Nephron (organoid): ENCODE measurements at regions not wholly inside any gene's neighbourhood (a gene's known extent, or its start where the extent isn't known, plus 50 kb on each side); places are given as distances from the start of the nearest gene placed in this dataset.
"Not testable (repeated sequence)": the region's sequence is repeated elsewhere in the genome, so short reads cannot be mapped to it uniquely, and the experiment has no call there.

ENCODE experiments used
- H3K27ac Mint-ChIP-seq, 3 experiments: 2 replicates each; pipeline ENCODE4 v1.8.0; 2020; ENCODE audit warnings: mixed read lengths in 3 of 3, mild to moderate bottlenecking in 2 of 3, moderate library complexity in 1 of 3
- H3K27me3 Mint-ChIP-seq: 2 replicates; pipeline ENCODE4 v1.8.0; 2021; ENCODE audit warnings: low read depth, mild to moderate bottlenecking, moderate library complexity, mixed read lengths
- H3K36me3 Mint-ChIP-seq: 2 replicates; pipeline ENCODE4 v1.8.0; 2020; ENCODE audit warnings: low read depth, mixed read lengths
- H3K4me1 Mint-ChIP-seq: 2 replicates; pipeline ENCODE4 v1.8.0; 2020; ENCODE audit warnings: mixed read lengths
- H3K4me3 Mint-ChIP-seq, 3 experiments: 2 replicates each; pipeline ENCODE4 v1.8.0; 2020; ENCODE audit warnings: mild to moderate bottlenecking in 3 of 3, mixed read lengths in 3 of 3, moderate library complexity in 2 of 3
- H3K9me3 Mint-ChIP-seq: 2 replicates; pipeline ENCODE4 v1.8.0; 2020; ENCODE audit warnings: mixed read lengths
- CTCF ChIP-seq, 3 experiments: fragments of 200-600 bp; sonication (generic); IDR thresholded peaks; one replicate each; pipeline ENCODE4 v1.5.0; 2021; ENCODE audit warnings: antibody characterized with exemption in 3 of 3; ENCODE audit not compliant: unreplicated experiment in 3 of 3

DNA sequence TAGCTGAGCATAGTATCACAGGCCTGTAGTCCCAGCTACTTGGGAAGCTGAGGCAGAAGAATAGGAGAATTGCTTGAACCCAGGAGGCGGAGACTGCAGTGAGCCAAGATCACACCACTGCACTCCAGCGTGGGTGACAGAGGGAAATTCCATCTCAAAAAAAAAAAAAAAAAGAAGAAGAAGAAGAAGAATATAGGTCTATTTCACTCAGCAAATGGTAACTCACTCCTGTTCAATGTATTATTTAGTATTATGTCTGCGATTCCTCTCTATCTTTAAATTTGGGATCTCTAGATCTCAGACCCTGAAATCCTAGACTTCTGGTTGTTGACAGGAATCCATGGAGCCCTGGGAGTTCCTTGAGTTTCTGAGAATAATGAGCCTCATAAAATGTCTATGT is 98.6 kb downstream of the HFE start:
- H3K4me3 Mint-ChIP-seq: peak overlapping the region in 2 of 3 experiments; percentile 22 to 32
- no peaks in the 10 kb centered on the region for H3K27me3 Mint-ChIP-seq
- H3K4me1 Mint-ChIP-seq: peaks cover 35% of the 10 kb centered on the region
- TF ChIP-seq CTCF (IDR thresholded peaks at IDR 0.05; ENCODE audit: unreplicated experiment in 3 of 3): no peak
- peak overlapping the region in 1 of 3 experiments; percentile 96 for H3K27ac Mint-ChIP-seq
- no peaks in the 10 kb centered on the region for H3K9me3 Mint-ChIP-seq
- no peaks in the 10 kb centered on the region for H3K36me3 Mint-ChIP-seq

DNA sequence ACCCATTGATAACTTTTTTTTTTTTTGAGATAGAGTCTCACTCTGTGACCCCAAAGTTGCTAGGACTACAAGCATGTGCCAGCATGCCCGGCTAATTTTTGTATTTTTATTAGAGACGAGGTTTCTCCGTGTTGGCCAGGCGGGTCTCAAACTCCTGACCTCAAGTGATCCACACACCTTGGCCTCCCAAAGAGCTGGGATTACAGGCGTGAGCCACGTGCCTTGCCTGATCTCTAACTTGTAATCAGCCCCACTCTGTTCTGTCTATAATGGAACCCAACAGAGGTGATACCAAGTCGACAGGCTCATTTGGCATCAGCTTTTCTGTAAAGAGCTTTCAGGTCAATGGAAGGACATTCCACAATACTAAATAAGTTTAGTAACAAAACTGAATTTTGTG is 99.4 kb downstream of the HFE start:
- TF ChIP-seq CTCF (IDR thresholded peaks at IDR 0.05; ENCODE audit: unreplicated experiment in 3 of 3): no peak
- peak overlapping the region in 2 of 3 experiments; percentile 30 to 71 for H3K27ac Mint-ChIP-seq
- H3K4me1 Mint-ChIP-seq: peaks cover 35% of the 10 kb centered on the region
- no peak overlapping the region for H3K4me3 Mint-ChIP-seq
- H3K27me3 Mint-ChIP-seq: no peaks in the 10 kb centered on the region
- H3K36me3 Mint-ChIP-seq: no peaks in the 10 kb centered on the region
- H3K9me3 Mint-ChIP-seq: no peaks in the 10 kb centered on the region

GRCh38 chr6:26187292-26187691 is 100.1 kb downstream of the HFE start:
- Mint-ChIP-seq H3K27ac (peak overlapping the region in 2 of 3 experiments; percentile 61 to 71), H3K36me3 (no peaks in the 10 kb centered on the region), H3K4me3 (peak overlapping the region in 1 of 3 experiments; percentile 47), H3K27me3 (no peaks in the 10 kb centered on the region), H3K9me3 (no peaks in the 10 kb centered on the region), H3K4me1 (peaks cover 35% of the 10 kb centered on the region)
- TF ChIP-seq CTCF (IDR thresholded peaks at IDR 0.05; ENCODE audit: unreplicated experiment in 3 of 3): no peak

GRCh38 chr6:26187981-26188635 is 100.9 kb downstream of the HFE start:
- Mint-ChIP-seq H3K27me3 (no peaks in the 10 kb centered on the region), H3K36me3 (no peaks in the 10 kb centered on the region), H3K9me3 (no peaks in the 10 kb centered on the region)

GRCh38 chr6:26191512-26191911 is 104.3 kb downstream of the HFE start:
- not testable (repeated sequence) for H3K9me3 Mint-ChIP-seq, H3K36me3 Mint-ChIP-seq, H3K27ac Mint-ChIP-seq, H3K4me3 Mint-ChIP-seq, H3K27me3 Mint-ChIP-seq
- peaks cover 39% of the 10 kb centered on the region for H3K4me1 Mint-ChIP-seq

More at GRCh38 chr6:26187981-26188635, 100.9 kb downstream of the HFE start:
- Mint-ChIP-seq H3K27ac (peak overlapping the region; percentile 92 to 99 (median 97)), H3K4me3 (peak overlapping the region; percentile 86 to 92 (median 90)), H3K4me1 (peaks cover 36% of the 10 kb centered on the region)
- TF ChIP-seq CTCF (IDR thresholded peaks at IDR 0.05; ENCODE audit: unreplicated experiment in 3 of 3): no peak

DNA sequence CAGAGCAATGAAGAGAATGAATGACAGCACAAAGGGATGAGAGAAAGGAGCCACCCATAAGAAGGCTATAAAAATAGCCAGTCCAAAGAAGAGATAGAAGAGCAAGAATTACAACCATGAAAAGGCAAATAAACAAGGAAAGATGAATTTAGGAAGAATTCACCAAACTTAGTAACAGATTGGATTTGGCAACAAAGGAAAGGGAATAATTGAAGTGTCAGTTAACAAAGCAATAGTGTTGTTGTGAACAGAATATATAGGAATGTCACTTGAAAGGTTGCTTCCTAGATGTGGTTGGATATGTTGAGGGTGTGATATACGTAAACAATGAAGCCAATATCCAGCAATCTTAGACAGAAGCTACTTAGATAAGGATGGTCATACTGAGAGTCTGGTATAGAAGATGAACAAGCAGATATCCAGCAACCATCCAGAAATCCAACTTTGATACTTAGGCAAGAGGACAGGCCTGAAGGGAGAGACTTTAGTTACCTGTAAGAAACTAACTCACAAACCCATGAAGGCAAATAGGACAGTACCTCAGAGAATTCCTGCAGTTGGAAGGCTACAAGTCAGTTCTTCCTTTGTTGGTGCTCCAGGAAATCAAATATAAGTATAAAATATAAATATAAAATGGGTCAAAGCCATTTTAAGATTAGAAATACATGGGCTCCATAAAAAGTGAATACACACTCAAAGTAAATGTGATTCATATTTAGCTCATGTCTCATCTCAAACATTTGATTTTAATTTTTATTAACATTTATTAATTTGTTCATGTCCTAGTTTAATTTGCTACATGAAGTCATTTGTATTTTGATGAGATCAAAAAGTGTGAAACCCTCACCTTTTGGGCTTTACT is 106.5 kb downstream of the HFE start:
- Mint-ChIP-seq H3K4me1 (peaks cover 28% of the 10 kb centered on the region), H3K27me3 (no peaks in the 10 kb centered on the region), H3K4me3 (peak overlapping the region; percentile 31 to 97 (median 97)), H3K36me3 (peaks cover 5% of the 10 kb centered on the region), H3K27ac (peak overlapping the region; percentile 98 to 99 (median 99)), H3K9me3 (no peaks in the 10 kb centered on the region)
- no peak for TF ChIP-seq CTCF (IDR thresholded peaks at IDR 0.05; ENCODE audit: unreplicated experiment in 3 of 3)
